A172 (cell line): ENCODE measurements at regions not wholly inside any gene's neighbourhood (a gene's known extent, or its start where the extent isn't known, plus 50 kb on each side); places are given as distances from the start of the nearest gene placed in this dataset.
"Not testable (repeated sequence)": the region's sequence is repeated elsewhere in the genome, so short reads cannot be mapped to it uniquely, and the experiment has no call there.

ENCODE experiments used
- DNase-seq: peaks from one replicate; pipeline ENCODE4 v3.0.0-alpha.2; 2015; ENCODE audit warnings: low spot score

DNA sequence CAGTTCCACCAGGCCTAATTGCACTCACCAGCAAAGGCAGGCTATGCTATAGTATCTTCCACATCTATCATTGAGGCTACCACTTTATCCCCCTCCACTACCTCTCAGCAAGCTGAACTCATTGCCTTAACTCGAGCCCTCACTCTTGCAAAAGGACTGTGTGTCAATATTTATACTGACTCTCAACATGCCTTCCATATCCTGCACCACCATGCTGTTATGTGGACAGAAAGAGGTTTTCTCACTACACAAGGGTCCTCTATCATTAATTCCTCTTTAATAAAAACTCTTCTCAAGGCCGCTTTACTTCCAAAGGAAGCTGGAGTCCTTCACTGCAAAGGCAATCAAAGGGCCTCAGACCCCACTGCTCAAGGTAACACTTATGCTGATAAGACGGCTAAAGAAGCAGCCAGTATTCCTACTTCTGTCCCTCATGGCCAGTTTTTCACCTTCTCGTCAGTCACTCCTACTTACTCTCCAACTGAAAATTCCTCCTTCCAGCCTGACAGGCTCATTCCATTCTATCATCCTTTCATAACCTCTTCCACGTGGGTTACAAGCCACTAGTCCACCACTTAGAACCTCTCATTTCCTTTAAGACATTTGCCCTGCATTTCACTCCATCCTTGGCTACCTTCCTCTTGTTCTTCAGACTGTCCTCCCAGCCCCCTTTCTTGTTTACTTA is 1110.9 kb upstream of the TMEM132C start:
- not testable (repeated sequence) for DNase-seq

DNA sequence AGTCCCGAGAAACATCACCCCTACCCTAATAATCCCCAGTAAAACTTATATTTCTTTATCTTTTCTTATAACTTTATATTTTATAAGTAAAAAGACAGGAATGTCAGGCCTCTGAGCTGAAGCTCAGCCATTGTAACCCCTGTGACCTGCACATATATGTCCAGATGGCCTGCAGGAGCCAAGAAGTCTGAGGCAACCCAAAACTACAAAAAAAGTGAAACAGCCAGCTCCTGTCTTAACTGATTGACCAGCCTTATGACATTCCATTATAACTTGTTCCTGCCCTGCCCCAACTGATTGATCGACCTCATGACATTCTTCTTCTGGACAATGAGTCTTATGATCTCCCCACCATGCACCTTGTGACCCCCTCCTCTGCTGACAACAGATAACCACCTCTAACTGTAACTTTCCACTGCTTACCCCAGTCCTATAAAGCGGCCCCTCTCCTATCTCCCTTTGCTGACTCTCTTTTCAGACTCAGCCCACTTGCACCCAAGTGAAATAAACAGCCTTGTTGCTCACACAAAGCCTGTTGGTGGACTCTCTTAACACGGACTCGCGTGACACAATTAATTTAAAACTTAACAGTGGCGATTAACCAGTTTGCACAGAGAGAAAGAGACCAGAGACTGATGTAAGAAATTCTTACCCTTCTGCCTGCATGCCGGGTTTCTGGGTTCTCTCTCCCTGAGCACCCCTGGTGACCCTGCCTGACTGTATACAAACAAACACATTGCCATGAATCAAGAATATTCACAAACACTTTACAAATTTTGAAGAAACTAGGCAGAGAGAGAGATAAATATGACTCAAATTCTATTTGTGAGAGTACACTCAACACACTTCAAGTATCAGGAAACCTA is 1109.2 kb upstream of the TMEM132C start:
- DNase-seq, result not testable (repeated sequence)

DNA sequence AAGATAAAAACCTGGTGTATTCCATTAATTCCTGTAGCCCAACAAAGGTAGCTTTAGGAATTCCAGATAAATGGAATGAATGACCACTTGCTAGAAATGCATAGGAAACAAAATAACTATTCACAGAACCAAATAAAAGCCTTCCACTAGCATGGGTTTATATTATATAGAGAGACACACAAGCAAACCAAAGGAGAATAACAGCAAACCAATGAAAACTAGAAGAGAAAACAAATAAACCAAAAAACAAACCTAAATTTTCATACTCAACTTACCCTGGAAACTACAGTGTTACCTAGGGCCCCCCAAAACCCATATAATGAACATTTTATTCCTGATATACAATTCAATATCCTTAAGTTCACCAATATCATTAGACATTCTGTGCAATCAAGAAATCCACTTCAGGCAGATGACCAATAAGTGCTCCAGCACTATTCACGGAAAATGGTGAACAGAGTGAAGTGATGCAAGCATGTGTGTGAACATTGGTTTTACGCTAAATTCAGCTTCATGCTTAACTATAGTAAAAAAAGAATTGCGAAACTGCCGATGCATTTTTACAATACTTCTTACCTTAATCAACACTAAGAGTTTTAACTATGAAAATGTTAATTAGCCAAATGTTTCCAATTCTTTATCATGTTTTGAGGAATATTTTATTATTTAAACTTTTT is 1108.4 kb upstream of the TMEM132C start:
- DNase-seq, result no peak

DNA sequence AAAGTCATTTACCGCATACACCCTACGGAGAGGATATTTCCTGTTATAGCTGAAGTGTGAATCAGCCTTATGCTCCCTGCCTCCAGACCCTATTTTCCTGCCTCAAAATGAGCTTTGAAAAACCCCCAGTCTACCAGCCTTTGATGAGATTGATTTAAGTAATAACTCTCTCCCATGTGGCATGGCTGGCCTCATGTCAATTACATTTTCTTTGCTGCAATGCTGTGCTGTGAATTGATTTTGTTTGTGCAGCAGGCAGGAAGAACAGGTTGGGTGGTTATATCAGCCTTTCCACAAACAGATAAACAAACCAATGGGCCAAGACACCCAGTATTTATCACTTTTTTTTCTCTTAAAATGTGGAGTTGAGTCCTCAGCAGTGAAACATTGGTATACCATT is 1105.5 kb upstream of the TMEM132C start:
- no peak for DNase-seq

DNA sequence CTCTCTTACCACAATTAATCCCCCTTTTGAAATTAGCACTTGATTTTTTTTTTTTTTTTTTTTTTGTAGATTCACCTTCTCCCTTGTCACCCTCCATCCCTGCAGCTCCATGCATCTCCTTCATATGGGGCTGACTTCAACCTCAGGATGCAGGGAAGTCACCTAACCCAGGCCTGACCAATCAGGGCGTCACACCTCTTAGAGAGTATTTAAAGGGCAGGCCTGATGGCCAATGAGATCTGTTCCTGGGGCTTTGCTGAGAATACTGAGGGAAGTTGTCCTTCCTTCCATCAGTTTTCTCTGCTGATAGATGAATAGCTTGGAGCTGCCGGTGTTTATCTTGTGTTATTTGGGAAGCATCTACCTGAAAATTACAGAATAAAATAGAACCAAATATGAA is 1104.7 kb upstream of the TMEM132C start:
- no peak for DNase-seq

DNA sequence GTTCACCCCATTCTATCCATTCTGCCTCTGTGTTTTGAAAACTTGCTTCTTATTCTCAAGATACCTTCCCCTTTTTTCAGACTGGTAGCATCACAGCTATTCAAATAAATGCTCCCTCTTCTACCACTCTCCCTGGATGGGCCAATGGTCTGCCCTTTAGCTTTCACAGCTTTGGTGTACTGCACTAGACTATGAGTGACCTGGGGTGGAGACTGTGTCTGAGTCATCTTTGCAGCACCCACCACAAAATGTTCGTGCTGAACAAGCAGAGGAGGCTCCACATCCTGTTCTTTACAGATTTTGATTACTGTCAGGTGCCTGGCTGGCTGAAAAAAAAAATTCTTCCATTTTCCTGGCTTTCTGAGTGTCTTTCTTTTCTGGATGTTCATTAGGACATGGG is 1104.1 kb upstream of the TMEM132C start:
- DNase-seq, result peak; percentile 73

DNA sequence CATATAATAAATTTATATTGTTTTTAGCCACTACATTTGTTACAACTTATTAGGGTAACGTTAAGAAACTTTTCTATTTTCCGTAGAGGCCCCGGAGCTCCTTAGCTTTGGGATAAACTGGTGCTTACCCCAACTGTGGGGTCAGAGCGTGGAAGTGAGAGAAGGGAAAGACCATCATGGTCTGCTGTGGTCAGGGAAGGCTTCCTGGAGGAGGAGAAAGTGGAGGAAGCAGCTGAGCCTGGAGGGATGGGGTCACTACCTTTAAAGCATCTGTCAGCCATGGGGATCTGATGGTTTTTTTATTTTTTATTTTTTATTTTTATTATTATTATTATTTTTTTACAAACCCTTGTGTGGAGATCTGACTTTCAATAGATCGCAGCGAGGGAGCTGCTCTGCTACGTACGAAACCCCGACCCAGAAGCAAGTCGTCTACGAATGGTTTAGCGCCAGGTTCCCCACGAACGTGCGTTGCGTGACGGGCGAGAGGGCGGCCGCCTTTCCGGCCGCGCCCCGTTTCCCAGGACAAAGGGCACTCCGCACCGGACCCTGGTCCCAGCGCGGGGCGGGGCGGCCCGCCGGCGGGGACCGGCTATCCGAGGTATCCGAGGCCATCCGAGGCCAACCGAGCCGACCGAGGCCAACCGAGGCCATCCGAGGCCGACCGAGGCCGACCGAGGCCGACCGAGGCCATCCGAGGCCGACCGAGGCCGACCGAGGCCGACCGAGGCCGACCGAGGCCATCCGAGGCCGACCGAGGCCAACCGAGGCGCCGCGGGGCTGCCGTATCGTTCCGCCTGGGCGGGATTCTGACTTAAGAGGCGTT is 1101.2 kb upstream of the TMEM132C start:
- DNase-seq, result peak; percentile 65

DNA sequence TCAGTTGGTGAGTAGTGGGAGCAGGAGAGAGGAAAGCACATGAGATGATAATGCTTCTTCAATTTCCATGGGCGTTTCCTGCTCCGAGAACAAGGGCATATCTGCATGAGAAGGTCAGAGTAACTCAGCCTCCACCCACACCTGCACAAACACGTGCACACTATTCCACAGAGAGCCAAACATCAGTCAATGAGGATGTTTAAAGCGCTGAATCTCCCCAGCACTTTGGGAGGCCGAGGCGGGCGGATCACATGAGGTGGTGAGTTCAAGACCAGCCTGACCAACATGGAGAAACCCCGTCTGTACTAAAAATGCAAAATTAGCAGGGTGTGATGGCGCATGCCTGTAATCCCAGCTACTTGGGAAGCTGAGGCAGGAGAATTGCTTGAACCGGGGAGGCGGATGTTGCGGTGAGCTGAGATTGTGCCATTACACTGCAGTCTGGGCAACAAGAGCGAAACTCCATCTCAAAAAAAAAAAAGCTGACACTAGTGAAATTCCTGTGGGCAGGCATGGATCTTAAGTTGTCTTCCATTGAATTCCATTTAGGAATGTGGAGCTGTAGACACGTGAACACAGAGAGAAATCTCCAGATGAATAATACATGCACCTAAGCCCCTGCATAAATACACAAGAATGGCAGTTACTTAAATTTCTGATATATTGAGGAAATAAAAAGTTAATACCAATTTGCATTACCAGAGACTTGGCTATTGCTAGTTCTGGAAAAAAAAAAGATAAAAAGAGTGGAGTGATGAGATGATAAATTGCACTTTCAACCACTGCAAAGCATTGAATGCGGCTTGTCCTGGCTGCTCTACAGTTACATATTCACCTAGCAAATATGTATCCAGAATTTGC is 1097.4 kb upstream of the TMEM132C start:
- DNase-seq, result no peak

DNA sequence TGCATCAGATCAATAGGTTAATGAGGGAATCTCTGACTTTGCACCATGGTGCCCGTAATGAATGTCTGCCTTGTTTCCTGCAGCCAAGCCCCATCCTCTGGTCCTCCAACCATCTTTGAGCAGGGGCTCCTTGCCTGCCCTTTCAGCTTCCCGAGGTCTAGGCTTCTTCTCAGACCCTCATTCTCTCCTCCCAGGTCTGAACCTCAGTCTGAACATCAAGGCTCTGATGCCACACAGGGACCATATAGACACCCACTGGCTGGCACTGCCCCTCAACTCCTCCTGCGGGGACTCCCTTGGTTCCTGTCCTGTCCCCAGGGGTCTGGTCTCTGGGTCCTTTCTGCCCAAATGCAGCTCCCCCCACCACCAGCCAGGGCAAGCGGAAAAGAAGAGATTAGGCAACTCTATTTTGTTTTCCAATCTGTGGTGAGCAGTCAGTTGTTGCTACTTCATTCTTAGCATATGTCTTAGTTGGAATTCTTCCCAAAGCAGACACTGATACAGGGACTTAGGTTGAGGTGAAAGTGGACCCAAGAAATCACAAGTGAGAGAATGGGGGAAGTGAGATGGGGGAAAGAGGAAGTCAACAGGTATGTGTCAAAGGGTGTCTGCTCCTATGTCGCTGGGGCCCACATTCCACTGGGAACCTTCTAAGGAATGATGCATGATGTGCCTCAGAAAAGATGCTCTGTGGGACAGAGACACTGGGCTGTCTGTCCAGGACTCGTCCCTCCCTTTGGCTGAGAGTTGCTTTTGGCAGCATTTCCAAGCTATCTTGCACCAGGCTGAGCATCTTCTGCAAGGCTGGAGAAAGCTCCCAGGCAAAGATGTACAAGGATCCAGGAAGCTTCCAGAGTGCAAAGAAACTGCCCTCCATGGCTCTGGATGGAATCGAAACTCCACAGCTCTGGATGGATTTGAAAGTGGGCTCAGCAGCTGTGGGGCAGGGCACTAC is 1096.5 kb upstream of the TMEM132C start:
- DNase-seq, result no peak

DNA sequence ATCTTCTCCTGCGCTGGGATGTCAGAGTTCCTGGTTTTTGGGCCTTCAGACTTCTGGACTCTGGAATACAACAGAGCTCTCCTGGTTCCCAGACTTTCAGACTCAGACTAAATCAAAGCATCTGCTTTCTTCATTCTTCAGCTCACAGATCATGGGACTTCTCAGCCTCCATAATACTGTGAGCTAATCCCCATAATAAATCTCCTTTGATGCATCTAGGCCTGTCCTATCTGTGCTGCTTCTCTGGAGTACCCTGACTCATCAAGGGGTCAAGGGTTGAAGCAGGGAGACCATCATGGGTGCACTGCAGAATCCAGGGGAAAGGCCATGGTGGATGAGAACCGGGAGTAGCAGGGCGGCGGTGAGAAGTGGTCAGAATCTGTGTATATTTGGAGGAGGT is 1094.1 kb upstream of the TMEM132C start:
- DNase-seq, result no peak

DNA sequence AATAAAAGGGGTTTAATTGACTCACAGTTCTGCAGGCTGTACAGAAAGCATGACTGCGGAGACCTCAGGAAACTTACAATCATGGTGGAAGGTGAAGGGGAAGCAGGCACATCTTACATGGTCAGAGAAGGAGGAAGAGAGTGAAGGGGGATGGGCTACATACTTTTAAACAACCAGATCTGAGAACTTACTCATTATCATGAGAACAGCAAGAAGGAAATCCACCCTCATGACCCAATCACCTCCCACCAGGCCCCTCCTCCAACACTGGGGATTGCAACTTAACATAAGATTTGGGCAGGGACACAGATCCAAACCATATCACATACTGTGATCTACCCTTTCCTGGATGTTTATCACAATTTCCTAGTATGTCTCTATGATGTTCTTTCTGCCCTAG is 1093.0 kb upstream of the TMEM132C start:
- DNase-seq, result not testable (repeated sequence)

DNA sequence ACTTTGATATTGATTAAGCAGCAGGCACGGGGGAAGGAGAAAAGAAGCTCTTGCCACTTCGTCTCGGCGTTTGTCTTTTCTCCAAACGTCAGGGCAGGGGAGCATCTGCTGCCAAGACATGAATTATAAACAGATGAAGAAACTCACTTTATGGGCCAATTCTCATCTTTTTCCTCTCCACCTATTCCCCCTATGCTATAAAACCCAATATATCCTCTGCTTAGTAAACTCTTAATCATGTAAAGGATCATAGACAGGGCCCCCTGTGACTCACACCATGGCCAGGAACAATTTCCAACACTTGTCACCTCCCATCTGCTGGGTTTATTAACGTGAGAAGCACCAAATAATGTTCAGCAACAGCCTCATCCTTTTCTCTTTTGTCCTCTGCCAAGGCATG is 1092.1 kb upstream of the TMEM132C start:
- no peak for DNase-seq

DNA sequence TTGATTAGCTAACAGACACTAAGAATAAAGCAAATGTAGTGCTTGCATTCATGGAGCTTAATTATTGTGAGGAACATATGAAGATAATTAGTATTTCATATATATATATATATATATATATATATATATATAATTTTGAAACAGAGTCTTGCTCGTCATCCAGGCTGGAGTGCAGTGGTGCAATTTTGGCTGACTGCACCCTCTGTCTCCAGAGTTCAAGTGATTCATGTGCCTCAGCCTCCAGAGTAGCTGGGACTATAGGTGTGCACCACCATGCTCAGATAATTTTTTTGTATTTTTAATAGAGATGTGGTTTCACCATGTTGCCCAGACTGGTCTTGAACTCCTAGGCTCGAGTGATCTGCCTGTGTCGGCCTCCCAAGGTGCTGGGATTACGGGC is 1091.6 kb upstream of the TMEM132C start:
- DNase-seq, result no peak

DNA sequence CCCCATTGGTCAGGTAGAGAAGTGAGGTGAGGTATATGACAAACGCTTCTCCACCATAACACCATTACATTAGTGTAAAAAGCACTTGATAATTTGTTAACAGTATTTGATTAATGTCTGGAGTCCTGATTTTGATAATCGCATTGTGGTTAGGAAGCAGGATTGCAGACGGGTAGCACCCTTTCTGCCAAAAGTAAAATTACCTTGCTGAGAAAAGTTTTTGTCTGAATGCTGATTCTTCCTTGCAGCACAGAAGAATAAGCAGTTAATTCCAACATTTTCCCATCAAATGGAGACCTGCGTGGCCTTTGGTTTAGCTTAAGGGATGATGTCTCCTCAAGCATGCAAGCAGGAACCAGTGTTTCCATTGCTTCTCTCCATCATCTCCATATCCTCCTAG is 1090.2 kb upstream of the TMEM132C start:
- no peak for DNase-seq

DNA sequence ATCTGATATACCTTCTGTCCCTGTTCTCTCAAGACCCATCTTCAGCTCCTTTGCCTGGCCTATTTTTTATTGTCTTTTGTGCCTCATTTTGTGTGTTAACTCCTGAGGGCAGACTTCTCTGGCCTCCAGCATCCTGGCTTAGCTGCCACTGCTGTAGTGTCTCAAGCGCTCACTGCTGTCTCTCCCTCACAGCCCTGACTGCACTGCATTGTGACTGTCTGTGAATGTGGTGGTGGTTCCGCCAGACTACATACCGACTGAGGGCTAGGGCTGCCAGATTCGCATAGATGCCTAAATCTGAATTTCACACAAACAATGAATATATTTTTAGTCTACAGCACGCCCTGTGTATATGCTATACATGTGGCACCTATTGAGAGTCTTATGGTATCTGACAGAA is 1088.9 kb upstream of the TMEM132C start:
- no peak for DNase-seq

DNA sequence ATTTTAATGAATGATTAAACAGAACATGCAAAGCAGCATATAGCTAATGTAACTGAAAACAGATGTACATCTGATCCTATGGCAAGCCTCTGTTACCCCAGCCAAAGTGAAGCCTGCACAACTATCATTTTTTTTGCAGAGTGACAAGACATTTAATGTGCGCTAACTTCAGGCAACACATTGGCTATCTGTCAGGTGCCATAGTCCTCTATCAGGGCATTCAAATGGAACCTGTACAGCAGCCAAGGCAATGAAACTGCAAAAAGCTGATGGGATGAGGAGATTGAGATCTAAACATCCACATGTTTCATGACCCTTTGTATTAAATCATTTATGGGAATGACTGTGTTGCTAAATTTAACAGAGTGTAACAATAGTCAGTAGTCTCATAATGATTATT is 1088.5 kb upstream of the TMEM132C start:
- no peak for DNase-seq

DNA sequence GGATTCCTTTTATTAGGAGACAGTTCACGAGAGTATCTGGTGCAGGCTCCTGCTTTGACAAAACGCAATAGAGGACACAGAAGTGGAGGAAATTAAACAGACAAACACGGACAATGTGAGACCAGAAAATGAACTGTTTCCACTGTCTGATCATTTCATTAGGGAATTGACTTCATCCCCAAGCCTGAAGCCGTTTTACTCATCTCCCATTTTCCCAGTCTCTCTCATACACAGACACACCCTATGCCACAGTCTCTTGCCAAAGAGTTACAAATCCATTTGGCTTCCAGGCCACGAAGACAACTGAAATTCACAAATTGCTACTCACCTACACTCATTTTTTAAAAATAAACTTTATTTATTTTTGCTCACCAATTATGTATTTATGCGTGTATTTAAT is 1087.8 kb upstream of the TMEM132C start:
- no peak for DNase-seq

DNA sequence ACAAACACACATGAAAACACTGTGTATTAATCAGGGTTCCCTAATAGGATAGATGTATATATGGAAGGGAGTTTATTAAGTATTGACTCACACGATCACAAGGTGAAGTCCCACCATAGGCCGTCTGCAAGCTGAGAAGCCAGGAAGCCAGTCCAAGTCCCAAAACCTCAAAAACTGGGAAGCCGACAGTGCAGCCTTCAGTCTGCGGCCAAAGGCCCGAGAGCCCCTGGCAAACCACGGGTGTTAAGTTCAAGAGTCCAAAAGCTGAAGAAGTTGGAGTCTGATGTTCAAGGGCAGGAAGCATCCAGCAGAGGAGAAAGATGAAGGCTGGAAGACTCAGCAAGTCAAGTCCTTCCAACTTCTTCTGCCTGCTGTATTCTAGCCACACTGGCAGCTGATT is 1085.0 kb upstream of the TMEM132C start:
- DNase-seq, result no peak

DNA sequence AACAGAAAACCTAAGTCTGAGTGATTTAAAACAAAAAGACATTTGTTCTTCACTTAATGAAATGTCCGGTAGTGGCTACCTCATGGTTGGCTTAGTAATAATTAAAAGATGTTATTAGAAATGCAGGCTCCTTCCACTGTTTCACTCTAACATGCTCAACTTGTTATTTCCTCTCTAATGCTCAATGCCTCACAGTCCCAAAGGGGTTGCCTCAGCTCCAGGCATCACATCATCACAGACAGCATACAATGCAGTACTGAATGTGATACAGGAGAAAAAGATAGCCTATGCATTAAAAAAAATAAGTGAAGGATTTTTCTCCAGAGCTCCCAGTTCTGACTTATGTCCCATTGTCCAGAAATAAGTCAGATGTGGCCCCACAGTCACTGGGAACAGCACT is 1077.0 kb upstream of the TMEM132C start:
- DNase-seq, result no peak

DNA sequence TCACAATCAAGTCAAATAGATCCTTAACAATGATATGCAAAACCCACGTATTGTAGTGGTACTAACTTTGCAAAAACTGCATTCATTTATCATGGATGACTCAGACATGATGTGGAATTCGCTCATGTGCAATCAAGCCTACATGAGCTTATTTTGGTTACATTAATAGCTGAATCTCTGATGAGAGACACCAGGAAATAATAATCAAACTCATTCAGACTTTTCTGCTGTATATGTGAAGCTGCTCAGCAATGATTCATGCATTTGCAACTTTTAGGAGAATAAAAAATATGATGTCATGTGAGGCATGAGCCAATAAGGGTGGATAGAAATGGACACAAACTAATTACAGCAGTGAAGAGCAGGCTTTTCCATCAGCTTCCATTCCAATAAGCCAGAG is 1075.8 kb upstream of the TMEM132C start:
- DNase-seq, result peak; percentile 5
